Caco-2 (cell line): ENCODE measurements at regions not wholly inside any gene's neighbourhood (a gene's known extent, or its start where the extent isn't known, plus 50 kb on each side); places are given as distances from the start of the nearest gene placed in this dataset.
"Not testable (repeated sequence)": the region's sequence is repeated elsewhere in the genome, so short reads cannot be mapped to it uniquely, and the experiment has no call there.

Experiments used
- BruUV-seq: library from RNA; stranded (reverse); fragments of 400-500 nt; replicated peaks from 2 replicates; lab custom pipeline; 2021; lab: Mats Ljungman, UMichigan
- CTCF ChIA-PET: fragments of 300-600 bp; sonication (Branson Sonifier 250); formaldehyde crosslinking; loops from one replicate; lab custom pipeline; 2022; ENCODE audit warnings: antibody characterized with exemption; lab: Charles Lee
- POLR2A ChIA-PET: fragments of 300-600 bp; sonication (Branson Sonifier 250); formaldehyde crosslinking; loops from one replicate; lab custom pipeline; 2022; ENCODE audit warnings: antibody characterized with exemption; lab: Charles Lee
- DNase-seq, 2 experiments: peaks; one replicate each; pipeline versions ENCODE4 v3.0.0 to v3.0.0-alpha.2; 2020 to 2022
- H3K27me3 ChIP-seq: replicated peaks from 2 replicates; pipeline ENCODE4 v1.6.0; 2011; ENCODE audit warnings: low read length; ENCODE audit not compliant: control insufficient read depth, insufficient read depth
- H3K36me3 ChIP-seq: 2 replicates; pipeline ENCODE4 v1.5.1; 2011; ENCODE audit warnings: low read length; ENCODE audit not compliant: control insufficient read depth, insufficient read depth
- H3K4me1 ChIP-seq: fragments of 250-450 bp; sonication (Bioruptor Pico); 2 replicates; pipeline ENCODE4 v1.5.1; 2020; ENCODE audit warnings: mild to moderate bottlenecking
- H3K4me3 ChIP-seq: 2 replicates; pipeline ENCODE4 v1.5.1; 2011; ENCODE audit warnings: low read depth, mild to moderate bottlenecking, control low read depth, low read length
- H3K9me3 ChIP-seq: fragments of 250-450 bp; sonication (Bioruptor Pico); 2 replicates; pipeline ENCODE4 v1.5.1; 2020; ENCODE audit warnings: mild to moderate bottlenecking, moderate library complexity
- H3K27ac Mint-ChIP-seq: one replicate; pipeline ENCODE4 v1.8.0; 2022; ENCODE audit warnings: mixed read lengths; ENCODE audit not compliant: unreplicated experiment
- H3K27me3 Mint-ChIP-seq: one replicate; pipeline ENCODE4 v1.8.0; 2022; ENCODE audit warnings: mixed read lengths; ENCODE audit not compliant: insufficient read depth, unreplicated experiment
- H3K36me3 Mint-ChIP-seq: one replicate; pipeline ENCODE4 v1.8.0; 2022; ENCODE audit warnings: mild to moderate bottlenecking, mixed read lengths; ENCODE audit not compliant: insufficient read depth, unreplicated experiment
- H3K4me1 Mint-ChIP-seq: one replicate; pipeline ENCODE4 v1.8.0; 2022; ENCODE audit warnings: low read depth, mixed read lengths; ENCODE audit not compliant: unreplicated experiment
- H3K4me3 Mint-ChIP-seq: one replicate; pipeline ENCODE4 v1.8.0; 2022; ENCODE audit warnings: mild to moderate bottlenecking, moderate library complexity, mixed read lengths; ENCODE audit not compliant: unreplicated experiment
- H3K9me3 Mint-ChIP-seq: one replicate; pipeline ENCODE4 v1.8.0; 2022; ENCODE audit warnings: mixed read lengths; ENCODE audit not compliant: unreplicated experiment
- intact Hi-C: fragments of 100-400 bp; cut with micrococcal nuclease; formaldehyde crosslinking; loops from one replicate; pipeline ENCODE4 v1.10.0; 2022; ENCODE audit not compliant: unreplicated experiment
- TF ChIP-seq, protein P1 (sequence below), 2 experiments: fragments of 200-600 bp in 1 of 2; IDR thresholded peaks; 1 replicate in 1 of 2; 2 replicates in 1 of 2; pipeline versions ENCODE4 v1.5.1 to v1.8.0; 2011 to 2022; ENCODE audit warnings: antibody characterized with exemption in 1 of 2, control low read depth in 1 of 2, inconsistent platforms in 1 of 2, low read depth in 1 of 2, low read length in 1 of 2, mild to moderate bottlenecking in 1 of 2, moderate library complexity in 1 of 2; ENCODE audit not compliant: insufficient read depth in 1 of 2, severe bottlenecking in 1 of 2, unreplicated experiment in 1 of 2

DNA sequence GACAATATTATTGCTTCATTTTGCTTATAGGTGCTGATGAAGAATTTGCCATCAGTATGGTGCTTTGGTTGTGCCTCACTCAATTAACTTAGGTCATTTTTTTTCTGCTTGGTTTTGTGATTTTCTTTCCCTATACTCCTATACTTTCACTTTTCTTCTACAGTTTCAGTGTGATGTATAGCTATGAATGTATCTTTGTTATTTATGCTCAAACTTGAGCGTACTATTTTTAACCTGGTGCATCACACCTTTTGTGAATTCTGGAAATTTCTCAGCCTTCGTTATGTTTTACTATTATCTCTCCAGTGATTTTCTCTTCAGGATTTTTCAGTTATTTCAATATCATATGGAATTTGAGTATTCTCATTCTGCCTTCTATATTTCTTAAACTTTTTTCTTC lies 2035.3 kb upstream of the LRRTM1 start:
- Mint-ChIP-seq H3K4me1 (no peaks in the 10 kb centered on the region), H3K27me3 (no peaks in the 10 kb centered on the region), H3K9me3 (no peaks in the 10 kb centered on the region), H3K27ac (no peak overlapping the region), H3K4me3 (no peak overlapping the region), H3K36me3 (no peaks in the 10 kb centered on the region)
- ChIA-PET POLR2A (no interaction called here), CTCF (no interaction called here)
- DNase-seq: no peak
- H3K9me3 ChIP-seq: no peaks in the 10 kb centered on the region
- H3K4me1 ChIP-seq: no peaks in the 10 kb centered on the region
- no peaks in the 10 kb centered on the region for H3K36me3 ChIP-seq
- no TSS peak for BruUV-seq
- H3K27me3 ChIP-seq: no peaks in the 10 kb centered on the region
- H3K4me3 ChIP-seq: no peak overlapping the region
- intact Hi-C loops: no loop called here
- TF ChIP-seq, protein P1, sequence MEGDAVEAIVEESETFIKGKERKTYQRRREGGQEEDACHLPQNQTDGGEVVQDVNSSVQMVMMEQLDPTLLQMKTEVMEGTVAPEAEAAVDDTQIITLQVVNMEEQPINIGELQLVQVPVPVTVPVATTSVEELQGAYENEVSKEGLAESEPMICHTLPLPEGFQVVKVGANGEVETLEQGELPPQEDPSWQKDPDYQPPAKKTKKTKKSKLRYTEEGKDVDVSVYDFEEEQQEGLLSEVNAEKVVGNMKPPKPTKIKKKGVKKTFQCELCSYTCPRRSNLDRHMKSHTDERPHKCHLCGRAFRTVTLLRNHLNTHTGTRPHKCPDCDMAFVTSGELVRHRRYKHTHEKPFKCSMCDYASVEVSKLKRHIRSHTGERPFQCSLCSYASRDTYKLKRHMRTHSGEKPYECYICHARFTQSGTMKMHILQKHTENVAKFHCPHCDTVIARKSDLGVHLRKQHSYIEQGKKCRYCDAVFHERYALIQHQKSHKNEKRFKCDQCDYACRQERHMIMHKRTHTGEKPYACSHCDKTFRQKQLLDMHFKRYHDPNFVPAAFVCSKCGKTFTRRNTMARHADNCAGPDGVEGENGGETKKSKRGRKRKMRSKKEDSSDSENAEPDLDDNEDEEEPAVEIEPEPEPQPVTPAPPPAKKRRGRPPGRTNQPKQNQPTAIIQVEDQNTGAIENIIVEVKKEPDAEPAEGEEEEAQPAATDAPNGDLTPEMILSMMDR (IDR thresholded peaks at IDR 0.05; ENCODE audit: insufficient read depth in 1 of 2, low read depth in 1 of 2, low read length in 1 of 2, severe bottlenecking in 1 of 2, unreplicated experiment in 1 of 2): no peak

DNA sequence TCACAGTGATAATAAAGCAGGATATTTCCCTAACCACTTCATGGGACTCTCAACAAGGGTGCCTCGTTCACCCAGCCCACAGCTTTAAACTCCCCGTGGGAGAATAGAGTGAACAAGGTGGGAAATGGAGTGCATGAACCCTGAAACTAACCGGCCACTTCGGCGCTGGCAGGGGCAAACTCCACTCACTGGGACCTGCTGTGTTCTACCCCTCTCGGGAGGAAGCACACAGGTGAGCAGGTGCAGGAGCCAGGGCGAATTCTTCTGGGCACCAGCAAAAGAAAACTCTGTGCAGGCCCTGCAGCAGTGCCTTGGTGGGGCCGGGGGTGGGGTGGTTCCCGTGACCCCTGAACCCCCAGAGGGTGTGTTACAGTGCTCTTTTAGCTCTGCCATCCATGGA lies 2029.1 kb upstream of the LRRTM1 start:
- H3K36me3 Mint-ChIP-seq: no peaks in the 10 kb centered on the region
- no peaks in the 10 kb centered on the region for H3K27me3 ChIP-seq
- ChIA-PET CTCF (no interaction called here), POLR2A (no interaction called here)
- H3K4me1 Mint-ChIP-seq: no peaks in the 10 kb centered on the region
- no peaks in the 10 kb centered on the region for H3K9me3 Mint-ChIP-seq
- no peak overlapping the region for H3K4me3 Mint-ChIP-seq
- no peaks in the 10 kb centered on the region for H3K36me3 ChIP-seq
- no peak overlapping the region for H3K4me3 ChIP-seq
- intact Hi-C loops: no loop called here
- no peak for DNase-seq
- no peaks in the 10 kb centered on the region for H3K9me3 ChIP-seq
- TF ChIP-seq, protein P1 (IDR thresholded peaks at IDR 0.05; ENCODE audit: insufficient read depth in 1 of 2, low read depth in 1 of 2, low read length in 1 of 2, severe bottlenecking in 1 of 2, unreplicated experiment in 1 of 2): no peak
- H3K27ac Mint-ChIP-seq: no peak overlapping the region
- H3K4me1 ChIP-seq: no peaks in the 10 kb centered on the region
- no peaks in the 10 kb centered on the region for H3K27me3 Mint-ChIP-seq
- BruUV-seq: no TSS peak

DNA sequence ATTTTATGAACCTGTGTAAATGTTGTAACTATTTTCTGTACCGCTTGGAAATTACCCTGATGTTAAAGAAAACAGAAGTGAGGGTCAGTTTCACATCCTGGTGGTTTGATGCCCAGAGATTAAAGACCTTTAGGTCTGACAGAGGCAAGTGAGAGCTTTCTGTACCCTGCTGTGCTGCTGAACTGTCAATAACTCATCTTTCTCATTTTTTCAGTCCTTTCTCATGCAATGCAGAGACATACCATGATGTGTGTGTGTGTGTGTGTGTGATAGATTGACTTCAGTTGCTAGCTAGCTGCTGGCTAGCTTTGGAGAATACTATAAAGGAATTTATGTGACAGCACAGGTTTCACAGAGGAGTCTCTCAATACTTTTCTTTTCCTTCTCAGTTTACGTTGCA lies 2025.6 kb upstream of the LRRTM1 start:
- H3K36me3 ChIP-seq: no peaks in the 10 kb centered on the region
- H3K9me3 ChIP-seq: no peaks in the 10 kb centered on the region
- H3K4me3 Mint-ChIP-seq: no peak overlapping the region
- no peak for DNase-seq
- H3K27me3 ChIP-seq: no peaks in the 10 kb centered on the region
- ChIA-PET POLR2A (no interaction called here), CTCF (no interaction called here)
- no TSS peak for BruUV-seq
- no peaks in the 10 kb centered on the region for H3K4me1 ChIP-seq
- no peaks in the 10 kb centered on the region for H3K4me1 Mint-ChIP-seq
- TF ChIP-seq, protein P1 (IDR thresholded peaks at IDR 0.05; ENCODE audit: insufficient read depth in 1 of 2, low read depth in 1 of 2, low read length in 1 of 2, severe bottlenecking in 1 of 2, unreplicated experiment in 1 of 2): no peak
- no peak overlapping the region for H3K4me3 ChIP-seq
- H3K36me3 Mint-ChIP-seq: no peaks in the 10 kb centered on the region
- intact Hi-C loops: no loop called here
- no peak overlapping the region for H3K27ac Mint-ChIP-seq
- H3K27me3 Mint-ChIP-seq: no peaks in the 10 kb centered on the region
- H3K9me3 Mint-ChIP-seq: no peaks in the 10 kb centered on the region

DNA sequence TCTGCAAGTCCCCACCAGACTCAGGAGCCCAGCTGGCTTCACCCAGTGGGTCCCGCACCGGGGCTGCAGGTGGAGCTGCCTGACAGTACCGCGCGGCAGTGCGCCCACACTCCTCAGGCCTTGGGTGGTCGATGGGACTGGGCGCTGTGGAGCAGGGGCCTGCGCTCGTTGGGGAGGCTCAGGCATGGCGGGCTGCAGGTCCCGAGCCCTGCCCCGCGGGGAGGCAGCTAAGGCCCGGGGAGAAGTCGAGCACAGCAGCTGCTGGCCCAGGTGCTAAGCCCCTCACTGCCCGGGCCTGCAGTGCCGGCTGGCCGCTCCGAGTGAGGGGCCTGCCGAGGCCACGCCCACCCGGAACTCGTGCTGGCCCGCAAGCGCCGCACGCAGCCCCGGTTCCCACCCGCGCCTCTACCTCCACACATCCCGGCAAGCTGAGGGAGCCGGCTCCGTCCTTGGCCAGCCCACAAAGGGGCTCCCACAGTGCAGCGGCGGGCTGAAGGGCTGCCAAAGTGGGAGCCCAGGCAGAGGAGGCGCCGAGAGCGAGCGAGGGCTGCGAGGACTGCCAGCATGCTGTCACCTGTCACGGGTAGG lies 2021.7 kb upstream of the LRRTM1 start:
- H3K27me3 Mint-ChIP-seq, intact Hi-C loops, H3K27ac Mint-ChIP-seq, H3K4me3 Mint-ChIP-seq, H3K4me1 ChIP-seq, H3K36me3 Mint-ChIP-seq, H3K4me3 ChIP-seq, H3K4me1 Mint-ChIP-seq, H3K9me3 ChIP-seq, H3K36me3 ChIP-seq, H3K9me3 Mint-ChIP-seq, POLR2A ChIA-PET, BruUV-seq, DNase-seq, H3K27me3 ChIP-seq, CTCF ChIA-PET: not testable (repeated sequence)
